HG02678 (cell line): ENCODE measurements at regions not wholly inside any gene's neighbourhood (a gene's known extent, or its start where the extent isn't known, plus 50 kb on each side); places are given as distances from the start of the nearest gene placed in this dataset.

Experiments used
- ATAC-seq: cut with Tn5 transposase; IDR thresholded peaks from one replicate; pipeline ENCODE4 v1.9.1; 2021; ENCODE audit warnings: mild to moderate bottlenecking, moderate library complexity; ENCODE audit not compliant: unreplicated experiment

GRCh38 chr10:29858702-29859267 is 200.6 kb downstream of the JCAD start:
- ATAC-seq = no peak

GRCh38 chr10:29857843-29858701 is 201.3 kb downstream of the JCAD start:
- ATAC-seq = no peak

- no peak for ATAC-seq
Measured at GRCh38 chr10:29856295-29856694, 203.1 kb downstream of the JCAD start.

GRCh38 chr10:29853913-29854312 is 205.5 kb downstream of the JCAD start:
- no peak for ATAC-seq

- ATAC-seq = no peak
Measured at GRCh38 chr10:29851241-29851640, 208.1 kb downstream of the JCAD start.

- no peak for ATAC-seq
Measured at GRCh38 chr10:29850371-29850770, 209.0 kb downstream of the JCAD start.

- no peak for ATAC-seq
Measured at GRCh38 chr10:29849886-29850285, 209.5 kb downstream of the JCAD start.

GRCh38 chr10:29849126-29849833 is 210.1 kb downstream of the JCAD start:
- ATAC-seq = no peak

- no peak for ATAC-seq
Measured at GRCh38 chr10:29846881-29847280, 212.1 kb upstream of the SVIL start.

GRCh38 chr10:29845166-29845565 is 210.4 kb upstream of the SVIL start:
- ATAC-seq = no peak

- ATAC-seq = no peak
Measured at GRCh38 chr10:29843143-29843542, 208.4 kb upstream of the SVIL start.

GRCh38 chr10:29841724-29842649 is 207.2 kb upstream of the SVIL start:
- no peak for ATAC-seq

- no peak for ATAC-seq
Measured at GRCh38 chr10:29840516-29841276, 205.9 kb upstream of the SVIL start.

- ATAC-seq = no peak
Measured at GRCh38 chr10:29839826-29840515, 205.2 kb upstream of the SVIL start.

- no peak for ATAC-seq
Measured at GRCh38 chr10:29838539-29838938, 203.8 kb upstream of the SVIL start.

- no peak for ATAC-seq
Measured at GRCh38 chr10:29837586-29837985, 202.8 kb upstream of the SVIL start.

- ATAC-seq = no peak
Measured at GRCh38 chr10:29836396-29836795, 201.6 kb upstream of the SVIL start.

GRCh38 chr10:29835055-29835454 is 200.3 kb upstream of the SVIL start:
- ATAC-seq = no peak
